GM12878 (cell line): ENCODE measurements at regions not wholly inside any gene's neighbourhood (a gene's known extent, or its start where the extent isn't known, plus 50 kb on each side); places are given as distances from the start of the nearest gene placed in this dataset.

Experiments
- BACH1 ChIP-seq: fragments of 450-650 bp; IDR thresholded peaks from 2 replicates; pipeline ENCODE4 v1.6.1; 2017; ENCODE audit warnings: mild to moderate bottlenecking, borderline replicate concordance
- CEBPZ ChIP-seq: fragments of 150-350 bp; IDR thresholded peaks from 2 replicates; pipeline ENCODE4 v1.6.1; 2016; ENCODE audit warnings: low read depth, low read length
- MLLT1 ChIP-seq: fragments of 450-650 bp; IDR thresholded peaks from 2 replicates; pipeline ENCODE4 v1.6.1; 2016; ENCODE audit warnings: mild to moderate bottlenecking
- SP1 ChIP-seq: IDR thresholded peaks from one replicate; pipeline ENCODE4 v1.6.1; 2011; ENCODE audit warnings: low read depth, low read length
- SPI1 ChIP-seq: IDR thresholded peaks from 2 replicates; pipeline ENCODE4 v1.6.1; 2011; ENCODE audit warnings: low read depth, mild to moderate bottlenecking, low read length, moderate library complexity, borderline replicate concordance; ENCODE audit not compliant: insufficient read depth
- SREBF2 ChIP-seq: IDR thresholded peaks from 2 replicates; pipeline ENCODE4 v1.6.1; 2012; ENCODE audit warnings: mild to moderate bottlenecking, low read length
- STAT1 ChIP-seq: fragments of 450-650 bp; conservative IDR thresholded peaks from 2 replicates; pipeline ENCODE4 v1.6.1; 2014; ENCODE audit warnings: antibody characterized with exemption, mild to moderate bottlenecking
- YBX1 ChIP-seq: fragments of 450-650 bp; IDR thresholded peaks from 2 replicates; pipeline ENCODE4 v1.6.1; 2016; ENCODE audit warnings: antibody characterized with exemption
- ZBTB33 ChIP-seq: fragments of 450-650 bp; IDR thresholded peaks from 2 replicates; pipeline ENCODE4 v1.6.1; 2017; ENCODE audit warnings: mild to moderate bottlenecking
- ZSCAN29 ChIP-seq: fragments of 450-650 bp; IDR thresholded peaks from 2 replicates; pipeline ENCODE4 v1.6.1; 2017; ENCODE audit warnings: mild to moderate bottlenecking, moderate library complexity
- TF ChIP-seq, protein P1 (sequence below), 3 experiments: IDR thresholded peaks in 2 of 3; conservative IDR thresholded peaks in 1 of 3; 2 replicates each; pipeline ENCODE4 v1.5.1; 2011; ENCODE audit warnings: low read depth in 3 of 3, low read length in 3 of 3, mild to moderate bottlenecking in 3 of 3, control low read depth in 2 of 3, moderate library complexity in 2 of 3, inconsistent platforms in 1 of 3, mixed read lengths in 1 of 3; ENCODE audit not compliant: control insufficient read depth in 2 of 3, insufficient read depth in 1 of 3; ENCODE audit errors: extremely low read depth in 1 of 3

GRCh38 chr2:21372654-21373053 lies 248.9 kb downstream of the TDRD15 start (continued):
- no peak for TF ChIP-seq BACH1
- TF ChIP-seq, protein P1, sequence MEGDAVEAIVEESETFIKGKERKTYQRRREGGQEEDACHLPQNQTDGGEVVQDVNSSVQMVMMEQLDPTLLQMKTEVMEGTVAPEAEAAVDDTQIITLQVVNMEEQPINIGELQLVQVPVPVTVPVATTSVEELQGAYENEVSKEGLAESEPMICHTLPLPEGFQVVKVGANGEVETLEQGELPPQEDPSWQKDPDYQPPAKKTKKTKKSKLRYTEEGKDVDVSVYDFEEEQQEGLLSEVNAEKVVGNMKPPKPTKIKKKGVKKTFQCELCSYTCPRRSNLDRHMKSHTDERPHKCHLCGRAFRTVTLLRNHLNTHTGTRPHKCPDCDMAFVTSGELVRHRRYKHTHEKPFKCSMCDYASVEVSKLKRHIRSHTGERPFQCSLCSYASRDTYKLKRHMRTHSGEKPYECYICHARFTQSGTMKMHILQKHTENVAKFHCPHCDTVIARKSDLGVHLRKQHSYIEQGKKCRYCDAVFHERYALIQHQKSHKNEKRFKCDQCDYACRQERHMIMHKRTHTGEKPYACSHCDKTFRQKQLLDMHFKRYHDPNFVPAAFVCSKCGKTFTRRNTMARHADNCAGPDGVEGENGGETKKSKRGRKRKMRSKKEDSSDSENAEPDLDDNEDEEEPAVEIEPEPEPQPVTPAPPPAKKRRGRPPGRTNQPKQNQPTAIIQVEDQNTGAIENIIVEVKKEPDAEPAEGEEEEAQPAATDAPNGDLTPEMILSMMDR (IDR thresholded peaks at IDR 0.05 in 2 of 3, conservative IDR thresholded peaks at IDR 0.05 in 1 of 3; ENCODE audit: control insufficient read depth in 2 of 3, extremely low read depth in 1 of 3, insufficient read depth in 1 of 3, low read depth in 3 of 3, low read length in 3 of 3): peak; percentile 22 to 47 (median 29); a peak in 4 of 6 replicates
- TF ChIP-seq CEBPZ: no peak
- TF ChIP-seq SPI1: no peak
- no peak for TF ChIP-seq ZBTB33
- TF ChIP-seq MLLT1: no peak
- no peak for TF ChIP-seq SP1
- TF ChIP-seq YBX1: no peak
- no peak for TF ChIP-seq SREBF2
- no peak for TF ChIP-seq ZSCAN29
- no peak for TF ChIP-seq STAT1
